Body of pancreas (tissue), 4 donors: ENCODE measurements at regions not wholly inside any gene's neighbourhood (a gene's known extent, or its start where the extent isn't known, plus 50 kb on each side); places are given as distances from the start of the nearest gene placed in this dataset.

Experiments
- ATAC-seq: fragments of 150-250 bp; one replicate; pipeline ENCODE4 v1.9.1; 2016
- DNase-seq, 4 donors: peaks; one replicate each; pipeline ENCODE4 v3.0.0-alpha.2; 2019
- H3K27ac ChIP-seq, 4 donors: fragments of 200-600 bp; sonication (generic); 1 replicate in 3 of 4; 2 replicates in 1 of 4; pipeline versions ENCODE4 v1.5.1 to v1.6.1; 2016 to 2019; ENCODE audit warnings: mild to moderate bottlenecking in 1 of 4, mixed read lengths in 1 of 4, moderate library complexity in 1 of 4
- H3K27me3 ChIP-seq, 2 donors: fragments of 200-600 bp; sonication (generic); one replicate each; pipeline ENCODE4 v1.6.0; 2016; ENCODE audit warnings: mild to moderate bottlenecking in 1 of 2
- H3K36me3 ChIP-seq, 2 donors: fragments of 200-600 bp; sonication (generic); replicated peaks in 1 of 2; 2 replicates each; pipeline ENCODE4 v1.5.1; 2016; ENCODE audit warnings: low read depth in 2 of 2; ENCODE audit not compliant: insufficient read depth in 1 of 2
- H3K4me1 ChIP-seq: fragments of 200-600 bp; sonication (generic); one replicate; pipeline ENCODE4 v1.6.0; 2016
- H3K4me3 ChIP-seq, 2 donors: fragments of 200-600 bp; sonication (generic); 1 replicate in 1 of 2; 2 replicates in 1 of 2; pipeline ENCODE4 v1.5.1; 2016 to 2019
- H3K9me3 ChIP-seq, 3 donors: fragments of 200-600 bp; sonication (generic); 1 replicate in 2 of 3; 2 replicates in 1 of 3; pipeline ENCODE4 v1.5.1; 2016
- POLR2A ChIP-seq, 3 donors: fragments of 450-650 bp; IDR thresholded peaks; one replicate each; pipeline ENCODE4 v1.6.1; 2016; ENCODE audit warnings: antibody characterized with exemption in 3 of 3, mild to moderate bottlenecking in 2 of 3
- WGBS, 2 donors: methylation state at CpG; one replicate each; pipeline ENCODE4 v1.1.5; 2017; 5-methylcytosine and 5-hydroxymethylcytosine counted together
- intact Hi-C: fragments of 100-400 bp; cut with DNase I; formaldehyde crosslinking; loops from one replicate; pipeline ENCODE4 v1.15.1; 2023
- TF ChIP-seq, protein P1 (sequence below), 7 experiments: fragments of 450-650 bp in 4 of 7; fragments of 200-600 bp in 3 of 7; sonication (generic) in 3 of 7; IDR thresholded peaks; one replicate each; pipeline ENCODE4 v1.5.1; 2016 to 2019; ENCODE audit warnings: antibody characterized with exemption in 7 of 7

GRCh38 chr2:173764094-173764493, 201.1 kb downstream of the SP3 start:
- intact Hi-C loops = no loop called here
- Histone ChIP-seq H3K9me3 (no peaks in the 10 kb centered on the region), H3K4me3 (no peak overlapping the region), H3K27ac (no peak overlapping the region), H3K27me3 (no peaks in the 10 kb centered on the region), H3K36me3 (no peaks in the 10 kb centered on the region), H3K4me1 (peaks cover 6% of the 10 kb centered on the region)
- 29 to 33% methylated on average over 6 of the region's 6 CpGs for WGBS, 2 donors
- ATAC-seq (no peak), DNase-seq (no peak)
- TF ChIP-seq, protein P1, sequence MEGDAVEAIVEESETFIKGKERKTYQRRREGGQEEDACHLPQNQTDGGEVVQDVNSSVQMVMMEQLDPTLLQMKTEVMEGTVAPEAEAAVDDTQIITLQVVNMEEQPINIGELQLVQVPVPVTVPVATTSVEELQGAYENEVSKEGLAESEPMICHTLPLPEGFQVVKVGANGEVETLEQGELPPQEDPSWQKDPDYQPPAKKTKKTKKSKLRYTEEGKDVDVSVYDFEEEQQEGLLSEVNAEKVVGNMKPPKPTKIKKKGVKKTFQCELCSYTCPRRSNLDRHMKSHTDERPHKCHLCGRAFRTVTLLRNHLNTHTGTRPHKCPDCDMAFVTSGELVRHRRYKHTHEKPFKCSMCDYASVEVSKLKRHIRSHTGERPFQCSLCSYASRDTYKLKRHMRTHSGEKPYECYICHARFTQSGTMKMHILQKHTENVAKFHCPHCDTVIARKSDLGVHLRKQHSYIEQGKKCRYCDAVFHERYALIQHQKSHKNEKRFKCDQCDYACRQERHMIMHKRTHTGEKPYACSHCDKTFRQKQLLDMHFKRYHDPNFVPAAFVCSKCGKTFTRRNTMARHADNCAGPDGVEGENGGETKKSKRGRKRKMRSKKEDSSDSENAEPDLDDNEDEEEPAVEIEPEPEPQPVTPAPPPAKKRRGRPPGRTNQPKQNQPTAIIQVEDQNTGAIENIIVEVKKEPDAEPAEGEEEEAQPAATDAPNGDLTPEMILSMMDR (IDR thresholded peaks at IDR 0.05) = no peak
- no peak for TF ChIP-seq POLR2A (IDR thresholded peaks at IDR 0.05)

DNA sequence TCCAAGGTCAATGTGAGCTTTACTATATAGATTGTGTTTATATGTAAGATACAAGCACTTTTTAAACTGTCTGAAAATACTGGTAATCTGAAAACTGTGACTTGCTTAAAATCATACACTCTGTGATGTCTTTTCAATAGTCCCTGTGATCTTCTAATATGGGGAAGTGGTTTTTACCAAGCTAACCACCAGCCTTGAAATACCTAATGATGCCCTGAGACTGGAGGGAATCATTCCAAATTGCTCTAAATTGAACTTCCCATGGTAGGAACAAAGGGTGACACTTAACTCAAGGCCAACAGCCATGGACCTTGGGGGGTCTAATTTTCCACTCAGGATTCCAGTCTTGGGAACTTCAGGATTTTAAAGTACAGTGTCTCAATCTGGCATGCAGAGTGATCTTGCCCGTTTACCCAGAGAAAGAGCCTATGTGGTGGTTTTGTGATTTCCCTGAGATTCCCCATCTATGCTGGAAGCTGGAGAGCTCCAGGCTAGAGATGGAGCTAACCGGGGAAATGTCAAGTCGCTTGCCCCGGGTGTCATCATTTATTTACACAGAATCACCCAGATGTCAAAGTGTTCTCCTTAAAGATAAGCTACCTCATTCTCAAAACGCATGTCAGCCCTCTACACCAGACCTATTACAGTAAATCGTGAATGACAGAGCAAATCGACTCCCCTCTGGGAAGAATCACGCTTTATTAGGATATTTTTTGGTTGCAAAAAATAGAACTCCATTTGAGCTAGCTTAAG, 198.5 kb downstream of the SP3 start:
- ATAC-seq (no peak), DNase-seq (no peak)
- Histone ChIP-seq H3K4me3 (no peak overlapping the region), H3K27me3 (no peaks in the 10 kb centered on the region), H3K4me1 (no peaks in the 10 kb centered on the region), H3K27ac (no peak overlapping the region), H3K9me3 (no peaks in the 10 kb centered on the region), H3K36me3 (no peaks in the 10 kb centered on the region)
- TF ChIP-seq POLR2A (IDR thresholded peaks at IDR 0.05) = no peak
- TF ChIP-seq, protein P1 (IDR thresholded peaks at IDR 0.05) = no peak
- 76 to 78% methylated on average over 7 to 8 of the region's 8 CpGs for WGBS, 2 donors
- intact Hi-C loops = no loop called here

DNA sequence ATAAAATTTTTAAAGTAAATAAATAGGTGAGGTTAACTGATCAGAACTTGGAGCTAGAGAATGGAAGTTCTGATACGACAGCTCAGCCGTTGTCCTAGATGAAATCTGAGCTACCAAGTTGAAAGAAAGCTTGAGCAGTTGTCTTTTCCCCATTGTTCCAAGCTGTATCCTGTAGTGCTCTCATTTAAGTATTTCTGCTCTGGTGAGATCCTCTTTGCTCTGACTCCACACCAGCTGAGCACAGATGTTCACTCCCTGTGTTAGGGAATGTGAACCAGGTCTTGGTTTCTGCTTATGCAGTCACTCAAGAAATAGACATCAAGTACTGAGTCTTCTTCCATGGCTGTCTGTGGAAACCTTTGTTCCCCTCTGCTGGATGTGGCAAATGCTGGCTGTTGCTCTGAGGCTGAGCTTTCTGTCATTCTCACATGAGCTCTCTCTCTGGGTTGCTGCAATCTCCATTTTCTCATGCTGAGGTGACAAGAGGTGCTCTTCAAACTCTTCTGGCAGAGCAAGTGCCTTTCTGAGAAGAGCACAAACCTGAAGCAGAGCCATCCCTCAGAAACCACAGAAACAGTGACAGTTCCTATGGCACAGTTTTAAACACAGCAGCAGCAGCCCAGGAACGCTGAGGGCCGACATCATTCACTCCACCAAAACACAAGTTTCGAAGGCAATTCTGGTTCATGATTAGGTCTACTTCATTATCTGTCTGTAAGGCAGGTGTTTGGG, 194.1 kb downstream of the SP3 start:
- intact Hi-C loops = no loop called here
- no peak for TF ChIP-seq POLR2A (IDR thresholded peaks at IDR 0.05)
- TF ChIP-seq, protein P1 (IDR thresholded peaks at IDR 0.05) = no peak
- ATAC-seq (no peak), DNase-seq (no peak)
- Histone ChIP-seq H3K27me3 (no peaks in the 10 kb centered on the region), H3K36me3 (no peaks in the 10 kb centered on the region), H3K4me3 (no peak overlapping the region), H3K4me1 (no peaks in the 10 kb centered on the region), H3K27ac (no peak overlapping the region), H3K9me3 (no peaks in the 10 kb centered on the region)
- WGBS, 2 donors = 76 to 86% methylated on average over 5 of the region's 5 CpGs

GRCh38 chr2:173772205-173772604, 193.0 kb downstream of the SP3 start:
- intact Hi-C loops = no loop called here
- WGBS, 2 donors = 78% methylated on average over 3 of the region's 3 CpGs
- Histone ChIP-seq H3K27me3 (no peaks in the 10 kb centered on the region), H3K9me3 (no peaks in the 10 kb centered on the region), H3K4me3 (no peak overlapping the region), H3K4me1 (no peaks in the 10 kb centered on the region), H3K36me3 (no peaks in the 10 kb centered on the region), H3K27ac (no peak overlapping the region)
- no peak for ATAC-seq
- TF ChIP-seq, protein P1 (IDR thresholded peaks at IDR 0.05) = no peak
- TF ChIP-seq POLR2A (IDR thresholded peaks at IDR 0.05) = no peak
- DNase-seq = no peak
